GM12892 (cell line): ENCODE measurements at regions not wholly inside any gene's neighbourhood (a gene's known extent, or its start where the extent isn't known, plus 50 kb on each side); places are given as distances from the start of the nearest gene placed in this dataset.
"Not testable (repeated sequence)": the region's sequence is repeated elsewhere in the genome, so short reads cannot be mapped to it uniquely, and the experiment has no call there.

Experiments
- DNase-seq: peaks from one replicate; pipeline ENCODE4 v3.0.0; 2011; ENCODE audit not compliant: insufficient read length
- FAIRE-seq: peaks from 2 replicates; lab custom pipeline; 2011; peaks lifted over from hg19 to GRCh38; lab: Jason Lieb, UNC
- POLR2A ChIP-seq: IDR thresholded peaks from 2 replicates; pipeline ENCODE4 v1.6.1; 2011; ENCODE audit warnings: low read depth, low read length, control low read depth
- POLR2AphosphoS5 ChIP-seq: IDR thresholded peaks from 2 replicates; pipeline ENCODE4 v1.6.1; 2011; ENCODE audit warnings: low read depth, low read length, control low read depth
- TAF1 ChIP-seq: IDR thresholded peaks from 2 replicates; pipeline ENCODE4 v1.6.1; 2011; ENCODE audit warnings: low read depth, mild to moderate bottlenecking, control low read depth, low read length, borderline replicate concordance

- no peak for TF ChIP-seq POLR2A
- TF ChIP-seq TAF1, result no peak
- no peak for TF ChIP-seq POLR2AphosphoS5
- FAIRE-seq (no peak), DNase-seq (no peak)
These were observed 948.9 kb upstream of the ARRDC3 start for GRCh38 chr5:92332039-92332438.

GRCh38 chr5:92330365-92330764, 947.2 kb upstream of the ARRDC3 start:
- DNase-seq (no peak), FAIRE-seq (no peak)
- no peak for TF ChIP-seq TAF1
- TF ChIP-seq POLR2AphosphoS5, result no peak
- TF ChIP-seq POLR2A, result no peak

- DNase-seq, result no peak
- TF ChIP-seq POLR2A, result no peak
- no peak for TF ChIP-seq TAF1
- TF ChIP-seq POLR2AphosphoS5, result no peak
- FAIRE-seq, result no peak
These were observed 946.6 kb upstream of the ARRDC3 start for GRCh38 chr5:92329759-92330158.

GRCh38 chr5:92328584-92329259, 945.6 kb upstream of the ARRDC3 start:
- FAIRE-seq, result no peak

GRCh38 chr5:92320446-92320845, 937.3 kb upstream of the ARRDC3 start:
- DNase-seq, result no peak
- no peak for FAIRE-seq
- TF ChIP-seq TAF1 (no peak), POLR2AphosphoS5 (no peak), POLR2A (no peak)

More at GRCh38 chr5:92328584-92329259, 945.6 kb upstream of the ARRDC3 start:
- no peak for DNase-seq
- TF ChIP-seq TAF1 (no peak), POLR2A (no peak), POLR2AphosphoS5 (no peak)

- FAIRE-seq, result no peak
- no peak for TF ChIP-seq POLR2AphosphoS5
These were observed 930.3 kb upstream of the ARRDC3 start for GRCh38 chr5:92313385-92313784.

GRCh38 chr5:92309336-92309991, 926.3 kb upstream of the ARRDC3 start:
- DNase-seq, result no peak
- FAIRE-seq, result no peak
- TF ChIP-seq TAF1 (no peak), POLR2A (no peak), POLR2AphosphoS5 (no peak)

More at GRCh38 chr5:92313385-92313784, 930.3 kb upstream of the ARRDC3 start:
- no peak for DNase-seq

GRCh38 chr5:92308679-92309078, 925.6 kb upstream of the ARRDC3 start:
- FAIRE-seq (no peak), DNase-seq (no peak)
- TF ChIP-seq POLR2AphosphoS5 (no peak), TAF1 (no peak), POLR2A (no peak)

GRCh38 chr5:92302356-92302755, 919.2 kb upstream of the ARRDC3 start:
- DNase-seq, FAIRE-seq: not testable (repeated sequence)

GRCh38 chr5:92283521-92283920, 900.4 kb upstream of the ARRDC3 start:
- FAIRE-seq, result no peak
- DNase-seq, result no peak
- no peak for TF ChIP-seq POLR2AphosphoS5
- TF ChIP-seq TAF1, result no peak
- no peak for TF ChIP-seq POLR2A

GRCh38 chr5:92271750-92272149, 888.6 kb upstream of the ARRDC3 start:
- DNase-seq, FAIRE-seq: not testable (repeated sequence)

- DNase-seq (no peak), FAIRE-seq (no peak)
- TF ChIP-seq POLR2A (no peak), TAF1 (no peak), POLR2AphosphoS5 (no peak)
These were observed 885.2 kb upstream of the ARRDC3 start for GRCh38 chr5:92268343-92268742.

- TF ChIP-seq TAF1 (no peak), POLR2A (no peak), POLR2AphosphoS5 (no peak)
- FAIRE-seq, result no peak
- DNase-seq, result no peak
These were observed 884.7 kb upstream of the ARRDC3 start for GRCh38 chr5:92267830-92268229.
